GM12865 (cell line): ENCODE measurements at regions not wholly inside any gene's neighbourhood (a gene's known extent, or its start where the extent isn't known, plus 50 kb on each side); places are given as distances from the start of the nearest gene placed in this dataset.

Experiments used
- DNase-seq: peaks from one replicate; pipeline ENCODE4 v3.0.0; 2010; ENCODE audit warnings: low read depth
- H3K4me3 ChIP-seq: 2 replicates; pipeline ENCODE4 v1.5.1; 2011; ENCODE audit warnings: mild to moderate bottlenecking, low read depth, low read length, control low read depth
- TF ChIP-seq, protein P1 (sequence below): IDR thresholded peaks from 2 replicates; pipeline ENCODE4 v1.5.1; 2011; ENCODE audit warnings: low read length, control low read depth, low read depth, inconsistent platforms; ENCODE audit not compliant: insufficient read depth; ENCODE audit errors: missing control alignments

DNA sequence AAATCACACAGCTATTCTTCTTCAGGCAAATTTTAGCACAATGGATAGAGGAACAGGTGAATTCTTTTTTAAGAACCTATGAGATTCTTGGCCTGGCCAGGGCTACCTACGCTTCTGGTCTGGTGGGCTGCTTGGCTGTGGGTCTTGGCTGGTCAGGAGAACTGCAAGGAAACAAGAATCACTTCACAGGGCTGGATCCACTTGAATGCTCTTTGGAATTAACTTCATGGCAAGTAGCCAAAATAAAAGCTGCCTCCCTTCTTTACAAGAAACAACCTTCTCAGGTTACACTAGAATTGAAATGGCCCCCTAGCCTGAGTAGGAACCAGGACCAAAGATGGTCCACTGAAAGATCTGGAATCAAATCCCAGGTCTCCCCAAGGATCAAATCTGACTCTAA is 519.1 kb downstream of the IQCM start:
- no peak for DNase-seq
- TF ChIP-seq, protein P1, sequence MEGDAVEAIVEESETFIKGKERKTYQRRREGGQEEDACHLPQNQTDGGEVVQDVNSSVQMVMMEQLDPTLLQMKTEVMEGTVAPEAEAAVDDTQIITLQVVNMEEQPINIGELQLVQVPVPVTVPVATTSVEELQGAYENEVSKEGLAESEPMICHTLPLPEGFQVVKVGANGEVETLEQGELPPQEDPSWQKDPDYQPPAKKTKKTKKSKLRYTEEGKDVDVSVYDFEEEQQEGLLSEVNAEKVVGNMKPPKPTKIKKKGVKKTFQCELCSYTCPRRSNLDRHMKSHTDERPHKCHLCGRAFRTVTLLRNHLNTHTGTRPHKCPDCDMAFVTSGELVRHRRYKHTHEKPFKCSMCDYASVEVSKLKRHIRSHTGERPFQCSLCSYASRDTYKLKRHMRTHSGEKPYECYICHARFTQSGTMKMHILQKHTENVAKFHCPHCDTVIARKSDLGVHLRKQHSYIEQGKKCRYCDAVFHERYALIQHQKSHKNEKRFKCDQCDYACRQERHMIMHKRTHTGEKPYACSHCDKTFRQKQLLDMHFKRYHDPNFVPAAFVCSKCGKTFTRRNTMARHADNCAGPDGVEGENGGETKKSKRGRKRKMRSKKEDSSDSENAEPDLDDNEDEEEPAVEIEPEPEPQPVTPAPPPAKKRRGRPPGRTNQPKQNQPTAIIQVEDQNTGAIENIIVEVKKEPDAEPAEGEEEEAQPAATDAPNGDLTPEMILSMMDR, result no peak
- no peak overlapping the region for H3K4me3 ChIP-seq

GRCh38 chr4:149296084-149296483 is 519.6 kb downstream of the IQCM start:
- TF ChIP-seq, protein P1, result no peak
- DNase-seq, result no peak
- H3K4me3 ChIP-seq, result no peak overlapping the region

DNA sequence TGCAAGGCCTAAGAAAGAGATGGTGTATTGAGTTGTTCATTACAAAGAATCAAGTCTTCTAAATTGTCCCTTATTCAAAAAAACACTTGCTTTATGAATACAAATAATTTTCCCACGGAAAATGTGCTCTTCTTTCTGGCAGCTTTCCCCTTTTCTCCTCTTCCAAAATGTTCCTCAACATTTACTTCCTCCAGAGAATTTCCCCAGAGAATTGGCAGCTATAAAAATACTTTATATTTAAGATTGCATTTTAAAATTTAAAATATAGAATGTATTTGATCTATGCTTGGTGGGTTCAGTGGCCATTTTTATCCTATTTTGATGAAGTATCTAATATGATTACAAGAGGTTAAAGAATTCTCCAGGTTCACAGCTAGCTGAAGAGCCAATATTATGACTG is 521.0 kb downstream of the IQCM start:
- no peak overlapping the region for H3K4me3 ChIP-seq
- TF ChIP-seq, protein P1, result no peak
- no peak for DNase-seq

DNA sequence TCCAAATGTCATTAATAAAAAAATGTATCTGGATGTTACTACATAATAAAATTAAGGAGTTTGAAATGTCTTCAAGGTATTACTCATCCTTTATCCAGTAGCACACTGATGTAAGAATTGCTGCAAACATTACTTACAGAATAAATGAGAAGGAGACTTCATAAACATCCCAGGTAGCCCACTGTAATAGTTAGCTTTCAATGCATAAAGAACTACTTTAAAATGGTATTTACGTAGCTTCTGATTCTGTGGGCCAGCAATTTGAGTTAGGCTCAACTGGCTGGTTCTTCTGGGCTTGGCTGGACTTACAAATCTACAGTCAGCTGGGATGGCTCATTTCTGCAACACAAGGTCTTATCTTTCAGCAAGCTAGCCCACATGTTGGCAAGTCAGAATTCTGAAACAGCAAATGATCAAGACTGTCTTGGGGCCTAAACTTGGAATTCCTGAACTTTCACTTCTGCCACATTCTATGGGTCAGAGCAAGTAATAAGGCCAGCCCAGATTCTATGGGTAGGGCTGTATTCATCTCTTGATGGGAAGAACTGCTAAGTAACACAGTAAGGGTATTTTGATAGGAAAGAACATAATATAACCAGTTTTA is 522.5 kb downstream of the IQCM start:
- no peak for DNase-seq
- TF ChIP-seq, protein P1, result no peak
- H3K4me3 ChIP-seq, result no peak overlapping the region

DNA sequence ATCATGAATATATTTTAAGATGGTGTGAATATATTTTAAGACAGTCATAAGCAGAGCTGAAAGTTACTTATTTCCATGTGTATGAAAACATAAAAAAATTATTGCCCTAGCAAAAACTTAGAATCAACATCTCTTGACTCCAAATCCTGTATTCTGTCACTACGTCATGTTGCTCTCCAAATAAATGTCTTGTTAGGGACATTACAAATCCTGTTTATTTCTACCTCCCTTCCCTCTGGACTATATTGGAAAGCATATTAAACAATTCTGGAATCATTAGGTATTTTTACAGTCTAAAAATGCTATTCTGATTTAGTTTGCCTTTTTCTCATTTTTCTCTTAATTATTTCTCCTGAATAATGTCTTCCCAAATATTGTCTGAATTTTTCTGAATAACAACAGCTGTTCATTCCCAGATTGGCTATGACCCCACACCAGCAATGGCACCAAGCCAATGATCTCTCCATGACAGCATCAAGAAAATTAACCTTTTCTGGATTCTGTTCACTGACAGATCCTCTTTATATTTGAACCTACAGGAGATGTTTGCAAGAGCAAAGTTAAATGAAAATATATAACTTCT is 523.1 kb downstream of the IQCM start:
- no peak for DNase-seq
- no peak overlapping the region for H3K4me3 ChIP-seq
- TF ChIP-seq, protein P1, result no peak

- H3K4me3 ChIP-seq, result no peak overlapping the region
- DNase-seq, result no peak
- TF ChIP-seq, protein P1, result no peak
Observed at GRCh38 chr4:149291463-149291862, 524.2 kb downstream of the IQCM start.

GRCh38 chr4:149280806-149281205 is 534.8 kb downstream of the IQCM start:
- TF ChIP-seq, protein P1, result no peak
- H3K4me3 ChIP-seq, result no peak overlapping the region
- DNase-seq, result no peak
